Esophagus muscularis mucosa (tissue), 4 donors: ENCODE measurements at regions not wholly inside any gene's neighbourhood (a gene's known extent, or its start where the extent isn't known, plus 50 kb on each side); places are given as distances from the start of the nearest gene placed in this dataset.

ENCODE experiments used
- DNase-seq: peaks from one replicate; pipeline ENCODE4 v3.0.0-alpha.2; 2017; ENCODE audit errors: extremely low spot score
- H3K27ac ChIP-seq, 4 donors: fragments of 200-600 bp; sonication (generic); replicated peaks in 1 of 4; 1 replicate in 3 of 4; 2 replicates in 1 of 4; pipeline ENCODE4 v1.5.1; 2016 to 2019; ENCODE audit warnings: mild to moderate bottlenecking in 1 of 4
- H3K27me3 ChIP-seq, 4 donors: fragments of 200-600 bp; sonication (generic); one replicate each; pipeline versions ENCODE4 v1.5.1 to v1.6.0; 2016 to 2019
- H3K36me3 ChIP-seq, 4 donors: fragments of 200-600 bp; sonication (generic); one replicate each; pipeline ENCODE4 v1.5.1; 2016 to 2019
- H3K4me1 ChIP-seq, 4 donors: fragments of 200-600 bp; sonication (generic); one replicate each; pipeline ENCODE4 v1.5.1; 2016 to 2019
- H3K4me3 ChIP-seq, 4 donors: fragments of 200-600 bp; sonication (generic); 1 replicate in 2 of 4; 2 replicates in 2 of 4; pipeline ENCODE4 v1.5.1; 2016 to 2019; ENCODE audit warnings: mild to moderate bottlenecking in 4 of 4, moderate library complexity in 1 of 4
- H3K9me3 ChIP-seq, 4 donors: fragments of 200-600 bp; sonication (generic); 1 replicate in 3 of 4; 2 replicates in 1 of 4; pipeline ENCODE4 v1.5.1; 2016 to 2019
- CTCF ChIP-seq, 3 experiments: fragments of 200-600 bp in 2 of 3; fragments of 450-650 bp in 1 of 3; sonication (generic) in 2 of 3; IDR thresholded peaks; one replicate each; pipeline ENCODE4 v1.5.1; 2017 to 2019; ENCODE audit warnings: antibody characterized with exemption in 3 of 3, mild to moderate bottlenecking in 2 of 3, moderate library complexity in 1 of 3
- EP300 ChIP-seq: sonication (generic); formaldehyde crosslinking; IDR thresholded peaks from one replicate; pipeline ENCODE4 v1.6.1; 2017; ENCODE audit warnings: antibody characterized with exemption
- POLR2A ChIP-seq: fragments of 450-650 bp; IDR thresholded peaks from one replicate; pipeline ENCODE4 v1.6.1; 2017; ENCODE audit warnings: antibody characterized with exemption, moderate library complexity, mild to moderate bottlenecking, low read depth
- POLR2AphosphoS5 ChIP-seq, 2 donors: sonication (generic); formaldehyde crosslinking; IDR thresholded peaks; one replicate each; pipeline ENCODE4 v1.6.1; 2017; ENCODE audit warnings: antibody characterized with exemption in 2 of 2
- whole genome bisulfite sequencing: methylation state at CpG from one replicate; pipeline ENCODE4 v1.1.5; 2018; 5-methylcytosine and 5-hydroxymethylcytosine counted together
- intact Hi-C: fragments of 100-400 bp; cut with DNase I; formaldehyde crosslinking; loops from one replicate; pipeline ENCODE4 v1.15.1; 2023

- Histone ChIP-seq H3K4me3 (no peak overlapping the region), H3K27ac (no peak overlapping the region), H3K27me3 (no peaks in the 10 kb centered on the region), H3K36me3 (no peaks in the 10 kb centered on the region), H3K9me3 (no peaks in the 10 kb centered on the region), H3K4me1 (peaks cover 0 to 10% (median 6%) of the 10 kb centered on the region in 4 donors)
- intact Hi-C loops = no loop called here
- 55% methylated on average over 10 of the region's 10 CpGs for WGBS
- TF ChIP-seq CTCF (IDR thresholded peaks at IDR 0.05) (no peak), POLR2AphosphoS5 (IDR thresholded peaks at IDR 0.05) (no peak), POLR2A (no peak)
- no peak for DNase-seq
Observed at GRCh38 chr3:17972959-17973906, 230.8 kb upstream of the TBC1D5 start.

- 33% methylated on average over 1 of the region's 1 CpG for WGBS
Observed at GRCh38 chr3:17972476-17972875, 230.0 kb upstream of the TBC1D5 start.

GRCh38 chr3:17972030-17972429, 229.6 kb upstream of the TBC1D5 start:
- 81% methylated on average over 1 of the region's 1 CpG for WGBS
- H3K36me3 ChIP-seq = no peaks in the 10 kb centered on the region
- no peak overlapping the region for H3K27ac ChIP-seq
- TF ChIP-seq POLR2A (no peak), EP300 (no peak), CTCF (IDR thresholded peaks at IDR 0.05) (no peak), POLR2AphosphoS5 (IDR thresholded peaks at IDR 0.05) (no peak)
- H3K4me1 ChIP-seq = peaks cover 0 to 10% (median 6%) of the 10 kb centered on the region in 4 donors
- no peaks in the 10 kb centered on the region for H3K27me3 ChIP-seq
- no peak for DNase-seq
- intact Hi-C loops = no loop called here
- H3K4me3 ChIP-seq = no peak overlapping the region
- H3K9me3 ChIP-seq = no peaks in the 10 kb centered on the region

More at GRCh38 chr3:17972476-17972875, 230.0 kb upstream of the TBC1D5 start:
- no peaks in the 10 kb centered on the region for H3K36me3 ChIP-seq
- intact Hi-C loops = no loop called here
- DNase-seq = no peak
- H3K27ac ChIP-seq = no peak overlapping the region
- H3K4me3 ChIP-seq = no peak overlapping the region
- H3K4me1 ChIP-seq = peaks cover 0 to 10% (median 6%) of the 10 kb centered on the region in 4 donors
- no peaks in the 10 kb centered on the region for H3K9me3 ChIP-seq
- H3K27me3 ChIP-seq = no peaks in the 10 kb centered on the region
- TF ChIP-seq CTCF (IDR thresholded peaks at IDR 0.05) (no peak), POLR2A (no peak), POLR2AphosphoS5 (IDR thresholded peaks at IDR 0.05) (no peak), EP300 (no peak)

GRCh38 chr3:17969985-17970568, 227.6 kb upstream of the TBC1D5 start:
- DNase-seq = no peak
- Histone ChIP-seq H3K27me3 (no peaks in the 10 kb centered on the region), H3K4me3 (no peak overlapping the region), H3K9me3 (no peaks in the 10 kb centered on the region), H3K27ac (no peak overlapping the region), H3K36me3 (no peaks in the 10 kb centered on the region), H3K4me1 (peaks cover 0 to 10% (median 6%) of the 10 kb centered on the region in 4 donors)
- WGBS = 72% methylated on average over 3 of the region's 3 CpGs
- TF ChIP-seq POLR2A (no peak), CTCF (IDR thresholded peaks at IDR 0.05) (no peak), POLR2AphosphoS5 (IDR thresholded peaks at IDR 0.05) (no peak), EP300 (no peak)
- intact Hi-C loops = no loop called here
